HG03139 (cell line): ENCODE measurements at regions not wholly inside any gene's neighbourhood (a gene's known extent, or its start where the extent isn't known, plus 50 kb on each side); places are given as distances from the start of the nearest gene placed in this dataset.
"Not testable (repeated sequence)": the region's sequence is repeated elsewhere in the genome, so short reads cannot be mapped to it uniquely, and the experiment has no call there.

ENCODE experiments used
- ATAC-seq: cut with Tn5 transposase; IDR thresholded peaks from one replicate; pipeline ENCODE4 v1.9.1; 2021; ENCODE audit not compliant: unreplicated experiment

- ATAC-seq = not testable (repeated sequence)
These were observed 134.3 kb upstream of the OR4C13 start for GRCh38 chr11:49817705-49818430.

- ATAC-seq = not testable (repeated sequence)
These were observed 129.0 kb upstream of the OR4C13 start for GRCh38 chr11:49823188-49823587.

- not testable (repeated sequence) for ATAC-seq
These were observed 101.7 kb upstream of the OR4C13 start for GRCh38 chr11:49850541-49850940.

- ATAC-seq = no peak
These were observed 100.7 kb upstream of the OR4C13 start for GRCh38 chr11:49851511-49851910.

GRCh38 chr11:49851971-49852389, 100.2 kb upstream of the OR4C13 start:
- ATAC-seq = no peak

GRCh38 chr11:49888875-49889274, 63.3 kb upstream of the OR4C13 start:
- not testable (repeated sequence) for ATAC-seq

GRCh38 chr11:49891910-49892671, 60.1 kb upstream of the OR4C13 start:
- ATAC-seq = not testable (repeated sequence)

- not testable (repeated sequence) for ATAC-seq
These were observed 58.7 kb upstream of the OR4C13 start for GRCh38 chr11:49893442-49893841.
